MG63 (cell line): ENCODE measurements at regions not wholly inside any gene's neighbourhood (a gene's known extent, or its start where the extent isn't known, plus 50 kb on each side); places are given as distances from the start of the nearest gene placed in this dataset.

Experiments
- DNase-seq: peaks from one replicate; pipeline ENCODE4 v3.0.0-alpha.2; 2020
- H3K27me3 ChIP-seq: fragments of 250-450 bp; sonication (Bioruptor Pico); 2 replicates; pipeline ENCODE4 v1.5.1; 2020; ENCODE audit warnings: mild to moderate bottlenecking, moderate library complexity
- H3K36me3 ChIP-seq: fragments of 250-450 bp; sonication (Bioruptor Pico); 2 replicates; pipeline ENCODE4 v1.5.1; 2020; ENCODE audit warnings: mild to moderate bottlenecking, moderate library complexity
- H3K4me3 ChIP-seq: fragments of 250-450 bp; sonication (Bioruptor Pico); 2 replicates; pipeline ENCODE4 v1.5.1; 2020; ENCODE audit warnings: mild to moderate bottlenecking, moderate library complexity
- H3K9me3 ChIP-seq: fragments of 250-450 bp; sonication (Bioruptor Pico); 2 replicates; pipeline ENCODE4 v1.5.1; 2020; ENCODE audit warnings: mild to moderate bottlenecking, moderate library complexity

GRCh38 chr17:34527908-34528470, 51.4 kb upstream of the TMEM132E start:
- H3K4me3 ChIP-seq = no peak overlapping the region
- H3K27me3 ChIP-seq = no peaks in the 10 kb centered on the region
- DNase-seq = no peak
- H3K36me3 ChIP-seq = no peaks in the 10 kb centered on the region
- H3K9me3 ChIP-seq = no peaks in the 10 kb centered on the region

GRCh38 chr17:34527136-34527907, 52.1 kb upstream of the TMEM132E start:
- Histone ChIP-seq H3K4me3 (no peak overlapping the region), H3K27me3 (no peaks in the 10 kb centered on the region), H3K36me3 (no peaks in the 10 kb centered on the region), H3K9me3 (no peaks in the 10 kb centered on the region)
- no peak for DNase-seq

- no peaks in the 10 kb centered on the region for H3K27me3 ChIP-seq
- no peaks in the 10 kb centered on the region for H3K36me3 ChIP-seq
- DNase-seq = no peak
- no peak overlapping the region for H3K4me3 ChIP-seq
- H3K9me3 ChIP-seq = no peaks in the 10 kb centered on the region
Observed at GRCh38 chr17:34525651-34526050, 53.7 kb upstream of the TMEM132E start.

GRCh38 chr17:34521955-34522354, 57.4 kb upstream of the TMEM132E start:
- DNase-seq = no peak
- Histone ChIP-seq H3K36me3 (no peaks in the 10 kb centered on the region), H3K27me3 (no peaks in the 10 kb centered on the region), H3K9me3 (no peaks in the 10 kb centered on the region), H3K4me3 (no peak overlapping the region)

- Histone ChIP-seq H3K4me3 (no peak overlapping the region), H3K9me3 (no peaks in the 10 kb centered on the region)
- no peak for DNase-seq
Observed at GRCh38 chr17:34519282-34519681, 60.1 kb upstream of the TMEM132E start.

GRCh38 chr17:34517406-34517805, 62.0 kb upstream of the TMEM132E start:
- no peaks in the 10 kb centered on the region for H3K27me3 ChIP-seq
- DNase-seq = no peak
- no peaks in the 10 kb centered on the region for H3K9me3 ChIP-seq
- H3K36me3 ChIP-seq = no peaks in the 10 kb centered on the region
- H3K4me3 ChIP-seq = no peak overlapping the region

More at GRCh38 chr17:34519282-34519681, 60.1 kb upstream of the TMEM132E start:
- no peaks in the 10 kb centered on the region for H3K36me3 ChIP-seq
- H3K27me3 ChIP-seq = no peaks in the 10 kb centered on the region

GRCh38 chr17:34511931-34512330, 67.5 kb upstream of the TMEM132E start:
- no peak for DNase-seq
- Histone ChIP-seq H3K4me3 (no peak overlapping the region), H3K9me3 (no peaks in the 10 kb centered on the region), H3K27me3 (peaks cover 2% of the 10 kb centered on the region; the same call in 1 of the 2 replicates), H3K36me3 (no peaks in the 10 kb centered on the region)

- DNase-seq = no peak
- no peaks in the 10 kb centered on the region for H3K9me3 ChIP-seq
- no peaks in the 10 kb centered on the region for H3K36me3 ChIP-seq
- peaks cover 2% of the 10 kb centered on the region; the same call in 1 of the 2 replicates for H3K27me3 ChIP-seq
- no peak overlapping the region for H3K4me3 ChIP-seq
Observed at GRCh38 chr17:34511265-34511664, 68.1 kb upstream of the TMEM132E start.

GRCh38 chr17:34504814-34505484, 74.4 kb upstream of the TMEM132E start:
- H3K27me3 ChIP-seq = peaks cover 2% of the 10 kb centered on the region; the same call in 1 of the 2 replicates
- no peak overlapping the region for H3K4me3 ChIP-seq
- H3K36me3 ChIP-seq = no peaks in the 10 kb centered on the region
- no peak for DNase-seq
- H3K9me3 ChIP-seq = no peaks in the 10 kb centered on the region

- no peaks in the 10 kb centered on the region for H3K36me3 ChIP-seq
- H3K9me3 ChIP-seq = no peaks in the 10 kb centered on the region
- H3K27me3 ChIP-seq = no peaks in the 10 kb centered on the region; the same call in 1 of the 2 replicates
- H3K4me3 ChIP-seq = no peak overlapping the region
- DNase-seq = no peak
Observed at GRCh38 chr17:34503528-34504195, 75.7 kb upstream of the TMEM132E start.

- H3K9me3 ChIP-seq = no peaks in the 10 kb centered on the region
- DNase-seq = no peak
- H3K36me3 ChIP-seq = no peaks in the 10 kb centered on the region
- H3K4me3 ChIP-seq = no peak overlapping the region
- no peaks in the 10 kb centered on the region; the same call in 1 of the 2 replicates for H3K27me3 ChIP-seq
Observed at GRCh38 chr17:34502426-34502825, 77.0 kb upstream of the TMEM132E start.

GRCh38 chr17:34499576-34499975, 79.8 kb upstream of the TMEM132E start:
- H3K4me3 ChIP-seq = no peak overlapping the region
- no peaks in the 10 kb centered on the region for H3K9me3 ChIP-seq
- no peaks in the 10 kb centered on the region for H3K27me3 ChIP-seq
- DNase-seq = no peak
- H3K36me3 ChIP-seq = no peaks in the 10 kb centered on the region

GRCh38 chr17:34493917-34494316, 85.5 kb upstream of the TMEM132E start:
- H3K36me3 ChIP-seq = no peaks in the 10 kb centered on the region
- H3K4me3 ChIP-seq = no peak overlapping the region
- H3K9me3 ChIP-seq = no peaks in the 10 kb centered on the region
- no peak for DNase-seq
- H3K27me3 ChIP-seq = no peaks in the 10 kb centered on the region

GRCh38 chr17:34487626-34488025, 91.8 kb upstream of the TMEM132E start:
- Histone ChIP-seq H3K9me3 (no peaks in the 10 kb centered on the region), H3K36me3 (no peaks in the 10 kb centered on the region), H3K27me3 (no peaks in the 10 kb centered on the region; the same call in 1 of the 2 replicates), H3K4me3 (no peak overlapping the region)
- DNase-seq = no peak

- DNase-seq = no peak
Observed at GRCh38 chr17:34486761-34487160, 92.6 kb upstream of the TMEM132E start.

GRCh38 chr17:34485999-34486398, 93.4 kb upstream of the TMEM132E start:
- Histone ChIP-seq H3K4me3 (no peak overlapping the region), H3K27me3 (no peaks in the 10 kb centered on the region; the same call in 1 of the 2 replicates), H3K9me3 (no peaks in the 10 kb centered on the region), H3K36me3 (no peaks in the 10 kb centered on the region)
- no peak for DNase-seq

More at GRCh38 chr17:34486761-34487160, 92.6 kb upstream of the TMEM132E start:
- Histone ChIP-seq H3K4me3 (no peak overlapping the region), H3K9me3 (no peaks in the 10 kb centered on the region), H3K27me3 (no peaks in the 10 kb centered on the region; the same call in 1 of the 2 replicates), H3K36me3 (no peaks in the 10 kb centered on the region)

- DNase-seq = no peak
- H3K27me3 ChIP-seq = no peaks in the 10 kb centered on the region; the same call in 1 of the 2 replicates
- H3K4me3 ChIP-seq = no peak overlapping the region
- no peaks in the 10 kb centered on the region for H3K36me3 ChIP-seq
- H3K9me3 ChIP-seq = no peaks in the 10 kb centered on the region
Observed at GRCh38 chr17:34484193-34484733, 95.1 kb upstream of the TMEM132E start.
